SK-N-SH treated with all-trans-retinoic acid at 6 μM for 48 hours (cell line): ENCODE measurements at regions not wholly inside any gene's neighbourhood (a gene's known extent, or its start where the extent isn't known, plus 50 kb on each side); places are given as distances from the start of the nearest gene placed in this dataset.

Experiments used
- ISL1 ChIP-seq: fragments of 250-450 bp; sonication (Bioruptor Pico); IDR thresholded peaks from 2 replicates; pipeline ENCODE4 v2.1.2; 2022; ENCODE audit warnings: mild to moderate bottlenecking, moderate library complexity
- SNAI2 ChIP-seq: fragments of 250-450 bp; sonication (Bioruptor Pico); IDR thresholded peaks from 2 replicates; pipeline ENCODE4 v1.5.0; 2020; ENCODE audit warnings: mild to moderate bottlenecking, moderate library complexity
- TOX ChIP-seq: fragments of 250-450 bp; sonication (Bioruptor Pico); IDR thresholded peaks from 2 replicates; pipeline ENCODE4 v1.8.0; 2021; ENCODE audit warnings: mild to moderate bottlenecking, moderate library complexity, borderline replicate concordance
- ZFP3 ChIP-seq: fragments of 250-450 bp; sonication (Bioruptor Pico); IDR thresholded peaks from 2 replicates; pipeline ENCODE4 v1.5.0; 2020; ENCODE audit warnings: mild to moderate bottlenecking, moderate library complexity
- ZNF565 ChIP-seq: fragments of 450-650 bp; formaldehyde crosslinking; conservative IDR thresholded peaks from 2 replicates; pipeline ENCODE4 v1.5.0; 2020; ENCODE audit warnings: low read depth, mild to moderate bottlenecking, moderate library complexity

GRCh38 chr6:16045238-16045637 is 83.6 kb upstream of the MYLIP start:
- TF ChIP-seq TOX (CRISPR knock-in tag) = no peak
- no peak for TF ChIP-seq ISL1
- TF ChIP-seq ZFP3 = no peak
- no peak for TF ChIP-seq ZNF565 (CRISPR knock-in tag)
- TF ChIP-seq SNAI2 (CRISPR knock-in tag) = no peak
